Parathyroid adenoma (tissue), 2 donors: ENCODE measurements at regions not wholly inside any gene's neighbourhood (a gene's known extent, or its start where the extent isn't known, plus 50 kb on each side); places are given as distances from the start of the nearest gene placed in this dataset.
A peak's percentile ranks its signal among the peaks of the same experiment; 100 is the strongest.

Experiments used
- H2AFZ ChIP-seq: fragments of 300-600 bp; sonication (generic); one replicate; pipeline ENCODE4 v1.7.0; 2017; ENCODE audit warnings: antibody characterized with exemption, mild to moderate bottlenecking
- H3K27ac ChIP-seq: fragments of 300-600 bp; sonication (generic); one replicate; pipeline ENCODE4 v1.7.0; 2017
- H3K27me3 ChIP-seq: fragments of 300-600 bp; sonication (generic); one replicate; pipeline ENCODE4 v1.7.0; 2017; ENCODE audit warnings: low read length; ENCODE audit not compliant: control insufficient read depth, insufficient read depth
- H3K36me3 ChIP-seq: fragments of 300-600 bp; sonication (generic); one replicate; pipeline ENCODE4 v1.7.0; 2017; ENCODE audit warnings: low read length; ENCODE audit not compliant: control insufficient read depth, insufficient read depth
- H3K4me1 ChIP-seq: fragments of 300-600 bp; sonication (generic); one replicate; pipeline ENCODE4 v1.7.0; 2017; ENCODE audit warnings: control low read depth
- H3K4me2 ChIP-seq: fragments of 300-600 bp; sonication (generic); one replicate; pipeline ENCODE4 v1.7.0; 2017; ENCODE audit warnings: low read length
- H3K4me3 ChIP-seq: fragments of 300-600 bp; sonication (generic); one replicate; pipeline ENCODE4 v1.7.0; 2017; ENCODE audit warnings: low read depth, low read length
- H3K79me2 ChIP-seq: fragments of 300-600 bp; sonication (generic); one replicate; pipeline ENCODE4 v1.7.0; 2017; ENCODE audit warnings: control low read depth
- H3K9ac ChIP-seq: fragments of 300-600 bp; sonication (generic); one replicate; pipeline ENCODE4 v1.7.0; 2017; ENCODE audit warnings: mild to moderate bottlenecking
- H3K9me3 ChIP-seq: fragments of 300-600 bp; sonication (generic); one replicate; pipeline ENCODE4 v1.7.0; 2017; ENCODE audit warnings: low read length; ENCODE audit not compliant: control insufficient read depth
- CTCF ChIP-seq: fragments of 300-600 bp; sonication (generic); IDR thresholded peaks from one replicate; pipeline ENCODE4 v1.7.0; 2017; ENCODE audit warnings: antibody characterized with exemption, mild to moderate bottlenecking
- donor health status: primary hyperparathyroidism.

- no peak for TF ChIP-seq CTCF
- Histone ChIP-seq H3K9me3 (no peaks in the 10 kb centered on the region), H3K4me1 (peaks cover 12% of the 10 kb centered on the region), H2AFZ (peak overlapping the region; percentile 70), H3K27ac (peak overlapping the region; percentile 11), H3K79me2 (no peaks in the 10 kb centered on the region), H3K36me3 (no peaks in the 10 kb centered on the region), H3K4me2 (peak overlapping the region; percentile 12), H3K9ac (no peak overlapping the region), H3K27me3 (no peaks in the 10 kb centered on the region), H3K4me3 (no peak overlapping the region)
Observed at GRCh38 chr5:68407311-68408239, 192.0 kb downstream of the PIK3R1 start.

DNA sequence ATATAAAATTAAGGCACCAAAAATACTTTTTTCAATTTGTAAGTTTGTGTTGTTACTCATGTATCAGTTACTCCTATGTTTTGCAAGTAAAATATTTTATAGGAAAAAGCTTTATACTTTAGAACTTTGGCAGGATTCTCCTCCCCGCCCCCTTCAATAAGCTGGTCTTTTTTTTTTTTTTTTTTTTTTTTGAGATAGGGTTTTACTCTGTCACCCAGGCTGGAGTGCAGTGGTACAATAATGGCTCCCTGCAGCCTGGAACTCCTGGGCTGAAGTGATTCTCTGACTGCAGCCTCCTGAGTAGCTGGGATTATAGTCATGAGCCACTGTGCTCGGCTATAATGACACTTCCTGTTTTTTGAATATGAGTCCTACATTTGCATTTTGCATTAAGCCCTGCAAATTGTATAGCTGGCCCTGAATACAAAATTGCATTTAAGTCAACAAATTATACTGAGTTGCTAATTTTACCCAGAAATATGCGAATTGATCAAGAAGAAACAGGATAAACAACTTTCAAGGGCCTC, 192.9 kb downstream of the PIK3R1 start:
- H2AFZ ChIP-seq = no peak overlapping the region
- H3K9ac ChIP-seq = no peak overlapping the region
- no peaks in the 10 kb centered on the region for H3K79me2 ChIP-seq
- TF ChIP-seq CTCF = no peak
- no peak overlapping the region for H3K27ac ChIP-seq
- no peaks in the 10 kb centered on the region for H3K9me3 ChIP-seq
- no peak overlapping the region for H3K4me3 ChIP-seq
- H3K4me2 ChIP-seq = no peak overlapping the region
- H3K27me3 ChIP-seq = no peaks in the 10 kb centered on the region
- peaks cover 12% of the 10 kb centered on the region for H3K4me1 ChIP-seq
- no peaks in the 10 kb centered on the region for H3K36me3 ChIP-seq

- Histone ChIP-seq H3K27ac (no peak overlapping the region), H3K9ac (no peak overlapping the region), H3K4me1 (peaks cover 12% of the 10 kb centered on the region), H2AFZ (no peak overlapping the region), H3K36me3 (no peaks in the 10 kb centered on the region), H3K4me3 (no peak overlapping the region), H3K9me3 (no peaks in the 10 kb centered on the region), H3K27me3 (no peaks in the 10 kb centered on the region), H3K79me2 (no peaks in the 10 kb centered on the region), H3K4me2 (no peak overlapping the region)
- no peak for TF ChIP-seq CTCF
Observed at GRCh38 chr5:68409259-68409658, 193.7 kb downstream of the PIK3R1 start.

DNA sequence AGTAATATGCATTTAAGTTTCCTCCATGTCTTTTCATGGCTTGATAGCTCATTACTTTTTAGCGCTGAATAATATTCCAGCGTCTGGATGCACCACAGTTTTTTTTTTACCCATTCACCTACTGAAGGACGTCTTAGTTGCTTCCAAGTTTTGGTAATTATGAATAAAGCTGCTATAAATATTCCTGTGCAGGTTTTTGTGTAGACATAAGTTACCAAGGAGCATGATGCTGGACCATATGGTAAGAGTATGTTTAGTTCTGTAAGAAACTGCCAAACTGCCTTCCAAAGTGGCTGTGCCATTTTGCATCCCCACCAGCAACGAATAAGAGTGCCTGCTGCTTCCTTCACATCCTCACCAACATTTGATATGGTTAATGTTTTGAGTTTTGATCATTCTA, 195.6 kb downstream of the PIK3R1 start:
- H3K9ac ChIP-seq = no peak overlapping the region
- H3K27ac ChIP-seq = no peak overlapping the region
- no peak overlapping the region for H3K4me2 ChIP-seq

More for the DNA sequence above, 195.6 kb downstream of the PIK3R1 start:
- Histone ChIP-seq H3K27me3 (no peaks in the 10 kb centered on the region), H3K36me3 (no peaks in the 10 kb centered on the region), H3K4me3 (no peak overlapping the region), H3K9me3 (no peaks in the 10 kb centered on the region), H3K79me2 (no peaks in the 10 kb centered on the region), H2AFZ (no peak overlapping the region), H3K4me1 (peaks cover 13% of the 10 kb centered on the region)
- no peak for TF ChIP-seq CTCF
